ENCODE measurements at regions not wholly inside any gene's neighbourhood (a gene's known extent, or its start where the extent isn't known, plus 50 kb on each side); places are given as distances from the start of the nearest gene placed in this dataset.

DNA sequence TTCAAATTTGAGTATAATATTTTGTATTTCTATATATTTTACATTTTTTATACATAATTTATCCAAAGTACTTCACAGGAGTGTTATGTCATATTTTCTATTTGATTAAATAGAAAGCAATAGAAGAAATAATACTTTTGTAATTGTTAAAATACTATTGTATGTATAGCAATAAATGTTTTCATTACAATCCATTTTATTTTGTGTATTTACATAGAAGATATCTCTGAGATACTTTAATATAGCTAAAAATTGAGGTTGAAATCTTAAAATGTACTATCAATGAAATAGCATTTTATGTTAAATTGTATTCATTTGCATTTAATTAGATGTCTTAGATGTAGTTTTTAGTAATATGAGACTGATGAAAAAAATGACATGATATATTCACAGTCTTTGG lies 1109.6 kb upstream of the MIR17HG start (continued):
- TF ChIP-seq, protein P1, sequence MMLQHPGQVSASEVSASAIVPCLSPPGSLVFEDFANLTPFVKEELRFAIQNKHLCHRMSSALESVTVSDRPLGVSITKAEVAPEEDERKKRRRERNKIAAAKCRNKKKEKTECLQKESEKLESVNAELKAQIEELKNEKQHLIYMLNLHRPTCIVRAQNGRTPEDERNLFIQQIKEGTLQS (IDR thresholded peaks at IDR 0.05), result no peak
- TF ChIP-seq RAD21 (IDR thresholded peaks at IDR 0.05; ENCODE audit: low read depth), result no peak

DNA sequence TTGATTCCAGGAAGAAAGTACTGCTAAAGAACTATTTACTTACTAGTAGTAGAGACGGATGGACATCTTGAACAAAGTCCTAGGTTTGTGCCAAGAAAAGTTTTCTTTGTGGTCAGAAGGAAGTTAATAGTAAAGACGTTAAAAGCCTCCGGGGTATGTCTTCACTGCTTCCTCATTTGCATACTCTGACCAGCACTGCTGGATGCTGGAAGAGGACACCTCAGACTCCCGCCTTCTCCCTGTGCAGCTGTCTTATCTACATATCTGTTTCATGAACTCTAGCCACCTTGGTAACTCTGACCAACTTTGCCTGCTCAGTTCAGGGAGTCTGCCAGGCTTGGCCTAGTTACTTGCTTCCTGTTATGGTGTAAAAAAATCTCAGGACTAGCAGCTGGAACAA lies 1109.1 kb upstream of the MIR17HG start:
- H3K9me3 ChIP-seq (ENCODE audit: control insufficient read depth in 1 of 2, insufficient read depth in 1 of 2, low read depth in 1 of 2, low read length in 2 of 2), result no peaks in the 10 kb centered on the region
- H3K4me1 ChIP-seq (ENCODE audit: control insufficient read depth in 1 of 2, insufficient read depth in 2 of 2, low read length in 2 of 2), result no peaks in the 10 kb centered on the region
- H3K27me3 ChIP-seq (ENCODE audit: insufficient read depth, low read length), result no peaks in the 10 kb centered on the region
- no peaks in the 10 kb centered on the region for H3K79me2 ChIP-seq (ENCODE audit: insufficient read depth, low read length)
- H3K4me2 ChIP-seq (ENCODE audit: low read length), result no peak overlapping the region
- no TSS peak for BruUV-seq (replicated peaks)
- CTCF ChIA-PET, result no interaction called here
- TF ChIP-seq CBX3 (IDR thresholded peaks at IDR 0.05; ENCODE audit: low read depth) (no peak), SIN3A (IDR thresholded peaks at IDR 0.05; ENCODE audit: low read depth) (no peak), ZNF274 (IDR thresholded peaks at IDR 0.05; ENCODE audit: low read depth, low read length) (no peak), SRF (IDR thresholded peaks at IDR 0.05; ENCODE audit: low read depth) (no peak), POLR2AphosphoS5 (IDR thresholded peaks at IDR 0.05; ENCODE audit: low read depth, low read length) (no peak), YY1 (IDR thresholded peaks at IDR 0.05; ENCODE audit: extremely low read depth, insufficient replicate concordance, low read depth, low read length) (no peak), RAD21 (IDR thresholded peaks at IDR 0.05; ENCODE audit: low read depth) (no peak), EZH2 (IDR thresholded peaks at IDR 0.05) (no peak)
- TF ChIP-seq, protein P2, sequence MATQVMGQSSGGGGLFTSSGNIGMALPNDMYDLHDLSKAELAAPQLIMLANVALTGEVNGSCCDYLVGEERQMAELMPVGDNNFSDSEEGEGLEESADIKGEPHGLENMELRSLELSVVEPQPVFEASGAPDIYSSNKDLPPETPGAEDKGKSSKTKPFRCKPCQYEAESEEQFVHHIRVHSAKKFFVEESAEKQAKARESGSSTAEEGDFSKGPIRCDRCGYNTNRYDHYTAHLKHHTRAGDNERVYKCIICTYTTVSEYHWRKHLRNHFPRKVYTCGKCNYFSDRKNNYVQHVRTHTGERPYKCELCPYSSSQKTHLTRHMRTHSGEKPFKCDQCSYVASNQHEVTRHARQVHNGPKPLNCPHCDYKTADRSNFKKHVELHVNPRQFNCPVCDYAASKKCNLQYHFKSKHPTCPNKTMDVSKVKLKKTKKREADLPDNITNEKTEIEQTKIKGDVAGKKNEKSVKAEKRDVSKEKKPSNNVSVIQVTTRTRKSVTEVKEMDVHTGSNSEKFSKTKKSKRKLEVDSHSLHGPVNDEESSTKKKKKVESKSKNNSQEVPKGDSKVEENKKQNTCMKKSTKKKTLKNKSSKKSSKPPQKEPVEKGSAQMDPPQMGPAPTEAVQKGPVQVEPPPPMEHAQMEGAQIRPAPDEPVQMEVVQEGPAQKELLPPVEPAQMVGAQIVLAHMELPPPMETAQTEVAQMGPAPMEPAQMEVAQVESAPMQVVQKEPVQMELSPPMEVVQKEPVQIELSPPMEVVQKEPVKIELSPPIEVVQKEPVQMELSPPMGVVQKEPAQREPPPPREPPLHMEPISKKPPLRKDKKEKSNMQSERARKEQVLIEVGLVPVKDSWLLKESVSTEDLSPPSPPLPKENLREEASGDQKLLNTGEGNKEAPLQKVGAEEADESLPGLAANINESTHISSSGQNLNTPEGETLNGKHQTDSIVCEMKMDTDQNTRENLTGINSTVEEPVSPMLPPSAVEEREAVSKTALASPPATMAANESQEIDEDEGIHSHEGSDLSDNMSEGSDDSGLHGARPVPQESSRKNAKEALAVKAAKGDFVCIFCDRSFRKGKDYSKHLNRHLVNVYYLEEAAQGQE (IDR thresholded peaks at IDR 0.05; ENCODE audit: low read depth), result no peak
- TF ChIP-seq, protein P3, sequence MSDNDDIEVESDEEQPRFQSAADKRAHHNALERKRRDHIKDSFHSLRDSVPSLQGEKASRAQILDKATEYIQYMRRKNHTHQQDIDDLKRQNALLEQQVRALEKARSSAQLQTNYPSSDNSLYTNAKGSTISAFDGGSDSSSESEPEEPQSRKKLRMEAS (IDR thresholded peaks at IDR 0.05), result no peak
- TF ChIP-seq, protein P4, sequence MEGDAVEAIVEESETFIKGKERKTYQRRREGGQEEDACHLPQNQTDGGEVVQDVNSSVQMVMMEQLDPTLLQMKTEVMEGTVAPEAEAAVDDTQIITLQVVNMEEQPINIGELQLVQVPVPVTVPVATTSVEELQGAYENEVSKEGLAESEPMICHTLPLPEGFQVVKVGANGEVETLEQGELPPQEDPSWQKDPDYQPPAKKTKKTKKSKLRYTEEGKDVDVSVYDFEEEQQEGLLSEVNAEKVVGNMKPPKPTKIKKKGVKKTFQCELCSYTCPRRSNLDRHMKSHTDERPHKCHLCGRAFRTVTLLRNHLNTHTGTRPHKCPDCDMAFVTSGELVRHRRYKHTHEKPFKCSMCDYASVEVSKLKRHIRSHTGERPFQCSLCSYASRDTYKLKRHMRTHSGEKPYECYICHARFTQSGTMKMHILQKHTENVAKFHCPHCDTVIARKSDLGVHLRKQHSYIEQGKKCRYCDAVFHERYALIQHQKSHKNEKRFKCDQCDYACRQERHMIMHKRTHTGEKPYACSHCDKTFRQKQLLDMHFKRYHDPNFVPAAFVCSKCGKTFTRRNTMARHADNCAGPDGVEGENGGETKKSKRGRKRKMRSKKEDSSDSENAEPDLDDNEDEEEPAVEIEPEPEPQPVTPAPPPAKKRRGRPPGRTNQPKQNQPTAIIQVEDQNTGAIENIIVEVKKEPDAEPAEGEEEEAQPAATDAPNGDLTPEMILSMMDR (IDR thresholded peaks at IDR 0.05 in 2 of 3, conservative IDR thresholded peaks at IDR 0.05 in 1 of 3; ENCODE audit: borderline replicate concordance in 1 of 3, insufficient read depth in 1 of 3, low read depth in 2 of 3, low read length in 2 of 3), result no peak
- DNase-seq (ENCODE audit: low read depth, low spot score), result no peak
- no peaks in the 10 kb centered on the region for H3K9me2 ChIP-seq (ENCODE audit: insufficient read depth)
- H3K9ac ChIP-seq (ENCODE audit: low read length), result no peak overlapping the region
- no peaks in the 10 kb centered on the region for H3K36me3 ChIP-seq (ENCODE audit: control insufficient read depth in 1 of 2, insufficient read depth in 2 of 2, low read length in 2 of 2)
- POLR2A ChIA-PET, result no interaction called here
- intact Hi-C loops (cut with micrococcal nuclease), result no loop called here
- no peak overlapping the region for H3K4me3 ChIP-seq (replicated peaks in 1 of 2; ENCODE audit: low read depth in 1 of 2, low read length in 2 of 2)
- no peaks in the 10 kb centered on the region for H4K20me1 ChIP-seq (ENCODE audit: insufficient read depth)
- no peak overlapping the region for H2AFZ ChIP-seq (ENCODE audit: low read depth, low read length, poor library complexity, severe bottlenecking)
- RAD21 ChIA-PET (ENCODE audit: low non-redundant PET in 1 of 2, low total read pairs in 2 of 2, uncharacterized antibody in 2 of 2, unreplicated experiment in 2 of 2), result no interaction called here
- no peak overlapping the region for H3K27ac ChIP-seq (ENCODE audit: low read depth, low read length)
- ATAC-seq, result no peak

Data from HCT116 (cell line).